GM23248 (cell line): ENCODE measurements at regions not wholly inside any gene's neighbourhood (a gene's known extent, or its start where the extent isn't known, plus 50 kb on each side); places are given as distances from the start of the nearest gene placed in this dataset.

Source experiments
- EZH2 ChIP-seq: fragments of 200-600 bp; sonication (generic); IDR thresholded peaks from 2 replicates; pipeline ENCODE4 v1.6.1; 2018; ENCODE audit warnings: antibody characterized with exemption, mild to moderate bottlenecking; ENCODE audit not compliant: insufficient read depth, poor library complexity, severe bottlenecking
- EZH2phosphoT487 ChIP-seq: fragments of 200-600 bp; sonication (generic); IDR thresholded peaks from 2 replicates; pipeline ENCODE4 v1.6.1; 2018; ENCODE audit warnings: antibody characterized with exemption, moderate library complexity, mild to moderate bottlenecking, low read depth; ENCODE audit not compliant: insufficient read depth

- TF ChIP-seq EZH2 (no peak), EZH2phosphoT487 (no peak)
Observed at GRCh38 chr10:20957744-20958143, 60.6 kb upstream of the NEBL start.
